NCI-H2029 treated with DMSO at 0.1 percent for 48 hours (cell line): ENCODE measurements at regions not wholly inside any gene's neighbourhood (a gene's known extent, or its start where the extent isn't known, plus 50 kb on each side); places are given as distances from the start of the nearest gene placed in this dataset.

Experiments
- DNase-seq: peaks from one replicate; lab custom pipeline; 2025; lab: John Stamatoyannopoulos, UW

DNA sequence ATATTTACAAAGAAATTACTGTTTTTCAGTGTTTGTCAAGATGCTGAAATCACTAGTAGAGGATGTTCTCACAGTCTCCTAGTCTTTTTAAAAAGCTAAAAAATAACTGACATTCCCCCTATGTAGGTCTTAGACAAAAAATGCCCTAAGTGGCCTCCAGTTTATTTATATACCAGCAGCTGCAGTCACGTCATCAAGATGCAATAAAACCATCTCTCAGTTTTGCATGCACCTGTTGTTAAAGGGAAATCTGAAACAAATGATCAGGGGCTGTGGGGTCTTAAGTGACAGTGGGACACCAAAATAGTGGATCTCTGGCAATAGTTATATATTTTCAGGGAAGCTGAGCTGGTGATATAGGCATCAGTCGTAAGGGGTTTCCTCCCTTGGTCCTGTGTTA is 146.5 kb upstream of the ARPP21 start:
- no peak for DNase-seq

DNA sequence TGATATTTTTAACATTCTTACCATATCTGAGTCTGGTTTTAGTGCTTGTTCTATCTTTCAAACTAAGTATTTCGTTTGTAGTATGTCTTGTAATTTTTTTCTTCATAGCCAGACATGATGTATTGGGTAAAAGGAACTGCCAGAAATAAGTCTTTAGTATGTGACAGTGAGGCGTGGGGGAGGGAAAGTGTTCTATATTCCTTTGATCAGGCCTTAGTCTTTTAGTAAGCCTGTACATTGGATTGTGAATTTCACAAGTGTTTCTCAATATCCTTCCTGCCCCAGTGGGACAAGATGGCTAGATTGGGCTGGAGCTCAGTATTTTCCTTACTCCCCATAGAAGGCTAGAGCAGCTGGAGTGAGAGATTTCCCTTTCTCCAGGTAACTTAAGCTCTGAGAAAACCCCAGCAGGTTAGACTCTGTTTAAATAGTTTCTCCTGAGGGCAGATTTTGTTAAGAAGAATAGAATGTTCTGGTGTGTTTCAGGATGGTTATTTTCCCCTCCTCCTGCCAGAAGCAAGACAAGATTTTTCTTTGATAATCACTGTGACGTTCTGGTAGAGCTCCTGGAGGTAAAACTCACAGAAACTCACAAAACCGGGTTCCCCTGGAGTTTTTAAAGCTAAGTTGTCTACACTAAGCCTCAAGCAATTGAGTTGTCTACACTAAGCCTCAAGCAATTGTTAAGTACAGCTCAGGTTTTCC is 140.7 kb upstream of the ARPP21 start:
- DNase-seq: no peak

DNA sequence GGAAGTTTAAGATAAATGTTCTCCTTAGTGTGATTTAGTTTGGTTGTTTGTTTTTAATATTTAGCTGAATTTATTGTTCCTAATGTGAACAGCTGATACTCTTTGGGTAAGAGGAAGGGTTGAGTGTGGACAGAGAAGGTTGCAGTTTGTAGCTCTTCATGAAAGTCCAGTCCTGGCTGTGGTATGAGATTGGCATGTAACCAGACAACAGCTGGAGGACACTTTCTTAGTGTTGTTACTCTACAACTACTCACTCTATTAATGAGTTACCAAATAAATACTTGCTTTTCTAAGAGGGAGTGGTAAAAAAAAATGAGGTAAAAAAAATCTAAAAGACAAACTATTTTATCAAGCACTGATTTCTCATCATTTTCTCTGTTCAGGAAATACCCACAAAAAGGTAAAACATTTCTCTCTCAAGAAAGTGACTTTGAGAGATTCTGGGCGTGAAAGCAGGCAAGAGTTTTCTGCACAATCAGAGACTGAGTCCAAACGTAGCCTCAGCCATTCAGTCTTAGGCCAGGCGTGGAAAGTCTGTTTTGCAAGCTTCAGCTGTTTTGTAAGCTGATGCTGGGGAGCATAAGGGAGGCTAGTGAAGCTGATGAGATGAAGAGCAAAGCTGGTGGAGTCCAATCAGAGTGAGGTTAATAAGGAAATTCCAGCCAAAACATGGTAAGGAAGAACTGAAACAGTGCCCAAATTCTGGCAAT is 138.5 kb upstream of the ARPP21 start:
- no peak for DNase-seq

DNA sequence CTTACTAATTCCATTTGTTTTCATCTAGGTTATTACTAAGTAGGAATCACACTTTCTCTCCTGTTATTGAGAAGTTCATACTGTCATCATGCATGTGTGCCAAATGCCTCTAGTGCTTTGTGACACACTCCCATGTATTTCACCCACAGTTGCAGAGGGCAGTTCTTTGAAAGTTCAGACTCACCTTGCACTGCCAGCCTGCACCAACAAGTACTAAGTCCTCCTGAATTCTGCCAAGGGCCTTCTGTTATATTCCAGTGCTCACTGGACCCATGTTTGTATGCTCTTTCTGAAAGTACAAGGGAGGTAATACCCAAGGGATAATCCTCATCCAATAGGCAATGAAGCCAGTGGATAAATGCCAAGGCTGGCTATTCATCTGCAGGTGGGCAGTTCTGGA is 136.6 kb upstream of the ARPP21 start:
- DNase-seq: no peak

DNA sequence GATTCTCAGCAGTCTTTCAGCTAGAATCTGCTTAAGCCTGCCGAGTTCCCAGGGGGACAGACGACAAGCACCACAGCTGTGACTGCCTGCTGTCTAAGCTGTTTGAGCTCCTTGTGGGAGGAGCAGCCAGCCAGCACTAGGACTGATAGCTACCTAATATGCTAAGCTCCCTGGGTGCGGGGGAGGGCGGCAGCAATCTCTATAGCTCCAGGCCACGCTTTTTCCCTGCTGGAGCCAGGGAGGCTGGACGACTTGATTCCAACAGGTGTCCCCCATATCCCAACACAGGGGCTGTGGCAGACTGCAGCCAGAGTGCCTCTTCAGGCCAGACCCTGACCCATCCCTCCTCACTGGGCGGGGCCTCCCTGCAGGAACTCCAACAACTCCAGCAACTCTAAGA is 134.1 kb upstream of the ARPP21 start:
- DNase-seq: no peak

DNA sequence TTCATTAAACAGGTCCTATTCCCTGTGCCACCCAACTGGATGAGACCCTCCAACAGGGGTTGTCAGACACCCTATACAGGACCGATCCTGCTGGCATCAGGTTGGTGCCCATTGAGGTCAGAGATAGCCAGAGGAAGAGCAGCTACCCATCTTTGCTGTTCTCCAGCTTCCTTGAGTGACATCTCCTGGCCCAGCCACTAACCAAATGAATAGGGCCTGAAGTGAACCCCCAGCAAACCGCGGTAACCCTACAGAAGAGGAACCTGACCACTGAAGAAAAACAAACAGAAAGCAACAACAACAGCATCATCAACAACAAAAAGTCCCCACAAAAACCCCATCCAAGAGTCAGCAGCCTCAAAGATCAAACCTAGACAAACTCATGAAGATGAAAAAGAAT is 133.6 kb upstream of the ARPP21 start:
- no peak for DNase-seq

DNA sequence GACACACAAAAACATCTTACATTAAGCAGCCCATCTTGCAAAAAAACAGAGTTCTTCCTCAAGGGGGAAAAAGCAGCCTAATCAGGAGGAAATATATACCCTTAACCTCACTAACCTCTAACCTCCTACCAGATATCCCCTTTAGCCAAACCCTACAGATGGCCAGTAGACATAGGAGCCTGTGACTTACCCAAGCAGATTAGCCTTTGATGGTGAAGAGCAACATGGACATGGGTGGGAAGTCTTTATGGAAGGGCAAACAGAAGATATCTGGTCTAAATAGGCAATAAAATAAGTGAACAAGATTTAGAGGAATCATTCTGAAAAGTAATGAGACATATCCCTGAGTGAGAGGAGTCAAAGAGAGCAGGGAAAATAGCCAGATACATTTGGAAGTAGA is 119.4 kb upstream of the ARPP21 start:
- no peak for DNase-seq

DNA sequence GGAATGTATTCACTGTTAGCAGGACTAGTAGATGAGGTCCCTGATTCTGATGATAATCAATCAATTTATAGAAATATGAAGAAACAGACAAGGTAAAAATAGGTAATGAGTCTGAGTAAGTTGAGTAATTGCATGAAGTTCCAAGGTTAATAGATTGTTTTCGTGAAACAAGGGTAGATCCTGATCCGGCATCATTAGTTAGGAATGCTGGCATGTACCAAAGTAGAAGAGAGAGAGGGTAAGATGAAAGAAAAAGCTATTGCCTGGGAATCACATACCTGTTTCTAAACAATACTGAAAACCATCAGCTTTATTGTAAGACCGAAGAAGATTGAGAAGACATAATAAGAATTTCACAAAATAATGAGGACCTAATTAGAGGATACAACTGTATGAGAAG is 118.1 kb upstream of the ARPP21 start:
- DNase-seq: no peak

DNA sequence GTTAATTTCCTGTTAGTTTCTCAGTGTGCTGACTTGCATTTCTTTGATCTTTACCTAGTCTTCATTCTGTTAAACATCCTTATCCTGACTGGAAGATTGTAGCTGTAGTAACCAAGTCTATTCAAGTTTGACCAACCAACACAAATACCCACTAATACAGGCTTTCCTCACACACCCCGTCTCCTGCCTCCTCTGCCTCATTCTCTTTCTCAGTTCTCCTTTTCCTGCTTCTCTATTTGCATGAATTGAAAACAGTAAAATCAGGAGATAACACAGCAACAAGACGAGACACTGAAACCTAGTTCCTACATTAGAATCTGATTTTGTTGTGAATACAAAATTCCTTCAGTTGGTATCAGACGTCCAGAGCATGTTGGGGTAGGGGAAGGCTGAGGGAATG is 116.9 kb upstream of the ARPP21 start:
- no peak for DNase-seq

DNA sequence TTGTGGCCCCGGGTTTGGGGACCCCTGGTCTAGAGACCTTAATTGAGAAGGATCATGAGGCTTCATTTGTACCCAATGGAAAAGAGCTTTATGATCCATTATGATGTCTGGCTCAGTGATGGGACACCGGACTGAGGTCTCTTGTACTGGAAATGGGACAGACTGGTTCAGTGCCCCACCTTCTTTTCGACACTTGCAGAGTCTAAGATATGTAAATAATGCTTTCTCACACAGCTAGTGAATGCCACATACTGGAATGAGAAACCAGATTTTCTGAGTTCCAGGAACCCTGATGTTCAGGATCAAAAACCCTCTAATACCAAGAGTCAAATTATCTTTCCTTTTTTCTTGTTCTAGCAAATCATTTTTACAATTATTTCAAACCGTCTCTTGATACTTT is 116.3 kb upstream of the ARPP21 start:
- DNase-seq: no peak

DNA sequence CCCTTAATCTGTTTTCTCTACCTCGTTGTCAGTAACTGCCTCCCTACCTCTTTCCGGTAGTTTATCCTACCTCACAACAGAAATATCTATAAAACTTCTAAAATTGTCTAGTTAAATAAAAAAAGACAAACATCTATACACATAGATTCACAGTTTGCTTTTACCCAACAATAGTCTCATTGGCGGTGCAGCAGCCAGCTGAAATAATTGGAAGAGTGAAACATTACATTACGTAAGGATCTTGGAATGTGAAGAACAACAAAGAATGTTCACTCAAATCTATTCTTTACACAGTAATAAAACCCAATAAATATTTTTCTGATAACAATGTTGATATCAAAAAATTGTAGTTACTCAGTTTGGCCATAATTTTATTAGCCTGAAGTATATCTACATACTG is 115.5 kb upstream of the ARPP21 start:
- no peak for DNase-seq

DNA sequence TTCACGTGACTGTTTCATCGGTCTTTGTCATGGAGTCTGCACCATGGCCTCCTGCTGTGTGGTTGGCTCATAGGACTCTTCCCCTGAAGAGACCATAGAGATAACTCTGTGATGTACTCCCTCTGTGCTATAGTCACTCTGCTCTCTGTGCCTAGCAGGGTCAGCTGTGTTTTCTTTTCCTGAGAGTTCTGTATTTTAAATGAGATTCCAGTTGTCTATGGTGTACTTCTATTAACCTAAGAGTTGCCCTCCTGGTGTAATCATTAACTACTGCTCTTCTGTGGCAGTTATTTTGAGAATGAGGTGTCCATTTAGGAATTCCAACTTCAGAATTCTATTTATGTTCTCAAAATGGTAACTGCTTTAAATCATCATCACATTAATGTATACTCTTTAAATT is 114.5 kb upstream of the ARPP21 start:
- DNase-seq: no peak

DNA sequence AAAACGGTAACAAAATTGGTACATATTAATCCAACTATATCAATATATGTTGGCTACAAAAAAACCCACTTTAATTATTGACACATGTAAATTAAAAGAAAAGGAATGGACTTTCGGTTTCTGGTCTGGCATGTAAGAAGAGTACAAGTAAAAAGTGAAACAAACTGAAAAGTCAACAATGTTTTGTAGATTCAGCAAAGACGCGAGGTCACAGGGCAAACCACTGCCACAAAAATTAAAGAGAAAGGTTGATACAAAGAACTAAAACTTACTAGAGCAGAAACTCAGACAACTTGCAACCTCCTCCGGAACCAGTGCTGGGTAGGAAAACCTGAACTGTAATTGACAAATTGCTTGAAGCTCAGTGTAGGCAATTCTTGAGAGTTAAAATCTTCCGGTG is 110.6 kb upstream of the ARPP21 start:
- no peak for DNase-seq

DNA sequence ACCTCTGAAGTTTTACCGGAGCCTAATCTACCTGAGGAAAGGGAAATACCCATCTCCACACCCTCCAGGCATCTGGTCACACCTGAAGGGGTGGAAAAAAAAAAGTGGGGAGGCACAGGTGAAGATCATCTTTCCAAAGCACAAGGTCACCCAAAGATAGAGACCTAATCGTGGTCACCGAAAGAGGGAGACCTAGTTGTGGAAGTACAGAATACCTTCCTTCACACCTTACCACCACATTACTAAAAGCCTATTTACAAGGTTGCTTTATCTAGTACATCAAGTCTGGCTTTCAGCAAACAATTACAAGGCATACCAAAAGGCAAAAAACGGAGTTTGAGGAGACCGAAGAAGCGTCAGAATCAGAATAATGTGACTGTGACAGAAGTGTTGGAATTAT is 110.0 kb upstream of the ARPP21 start:
- no peak for DNase-seq

DNA sequence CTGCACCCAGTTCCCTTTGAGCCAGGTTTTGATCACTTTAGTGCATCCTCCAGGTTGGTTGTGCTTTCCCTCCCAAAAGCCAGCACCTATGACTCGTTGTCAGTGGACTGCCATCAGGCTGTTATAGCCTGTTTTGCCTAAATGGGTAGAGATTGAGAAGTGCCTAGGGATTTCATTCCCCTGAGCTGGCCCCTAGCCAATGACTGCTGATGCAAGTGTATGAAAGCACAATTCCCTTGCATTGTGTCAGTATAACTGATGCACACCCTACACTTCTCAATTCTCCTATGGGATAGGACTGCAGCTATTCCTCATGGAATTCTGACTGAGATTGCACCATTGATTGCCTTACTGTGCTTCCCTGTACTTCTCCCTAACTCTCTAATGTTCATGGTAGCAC is 102.1 kb upstream of the ARPP21 start:
- no peak for DNase-seq

DNA sequence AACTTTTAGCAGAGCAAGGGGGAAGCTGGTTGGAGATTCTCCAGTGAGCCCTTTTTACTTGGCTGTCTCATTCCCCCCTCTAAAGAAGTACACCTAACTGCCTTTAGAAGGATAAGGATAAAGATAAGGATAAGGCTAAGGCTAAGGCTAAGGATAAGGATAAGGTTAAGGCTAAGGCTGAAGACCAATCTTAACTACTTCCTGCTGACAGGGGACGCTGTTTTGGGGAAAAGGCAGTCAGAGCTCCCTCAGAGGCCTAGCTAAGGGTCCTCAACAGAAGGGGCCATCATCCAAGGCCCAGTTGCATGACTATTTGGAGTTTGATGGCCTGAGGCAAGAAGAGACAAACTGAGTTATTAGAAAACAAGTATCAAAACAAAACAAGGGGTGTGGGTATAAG is 94.3 kb upstream of the ARPP21 start:
- DNase-seq: no peak

DNA sequence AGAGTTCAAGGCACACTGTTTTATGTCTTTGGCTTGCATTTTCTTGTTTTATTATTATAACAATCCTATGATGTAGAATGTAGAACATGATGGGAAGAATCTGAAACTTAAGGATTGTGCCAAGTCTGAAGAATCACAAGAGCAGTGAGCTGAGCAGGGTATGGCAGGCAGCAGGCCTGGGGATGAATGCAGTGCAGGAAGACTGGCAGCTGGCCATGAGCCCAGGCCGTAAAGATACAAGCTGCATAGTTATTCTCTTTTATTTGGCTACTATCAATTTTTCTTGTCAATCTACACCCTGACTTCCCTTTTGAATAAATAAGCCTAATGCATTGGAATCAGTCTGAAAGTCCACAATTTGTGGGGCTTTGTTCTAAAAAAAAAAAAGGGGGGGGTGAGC is 89.6 kb upstream of the ARPP21 start:
- DNase-seq: no peak

DNA sequence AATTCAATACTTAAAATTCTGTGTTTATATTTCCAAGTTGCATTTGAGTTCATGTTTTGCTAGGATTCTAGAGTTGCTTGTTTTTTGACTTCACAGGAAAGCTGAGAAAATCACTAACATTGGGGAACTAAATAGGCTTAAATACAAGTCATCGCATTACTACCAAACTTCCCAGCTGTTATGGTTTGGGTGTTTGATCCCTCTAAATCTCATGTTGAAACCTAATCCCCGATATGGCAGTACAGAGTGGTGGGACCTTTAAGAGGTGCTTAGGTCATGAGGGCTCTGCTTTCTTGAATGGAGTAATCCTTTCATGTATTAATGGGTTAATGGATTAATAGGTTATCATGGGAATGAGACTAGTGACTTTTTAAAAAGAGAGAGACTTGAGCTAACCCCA is 77.2 kb upstream of the ARPP21 start:
- no peak for DNase-seq

DNA sequence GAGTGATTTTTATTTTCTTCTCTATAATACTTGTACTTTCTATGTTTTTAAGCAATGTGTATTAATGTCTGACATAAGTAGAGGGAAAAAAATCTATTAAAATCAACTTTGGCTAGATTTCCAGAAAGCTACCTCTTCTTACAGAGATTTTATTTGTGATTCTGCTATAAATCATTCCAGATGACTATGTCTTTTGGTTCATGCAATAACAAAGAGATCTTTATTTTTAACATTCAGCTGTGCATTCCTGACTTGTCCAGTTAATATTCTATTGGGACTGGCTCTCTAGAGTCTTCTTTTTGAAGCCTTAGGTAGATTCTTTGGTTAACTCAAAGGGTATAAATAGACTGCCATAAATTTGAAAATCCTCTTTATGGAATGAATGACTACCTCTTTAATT is 74.3 kb upstream of the ARPP21 start:
- DNase-seq: no peak
